CD4-positive, alpha-beta T cell treated with Interleukin-4 for 4 hours (primary cell): ENCODE measurements at regions not wholly inside any gene's neighbourhood (a gene's known extent, or its start where the extent isn't known, plus 50 kb on each side); places are given as distances from the start of the nearest gene placed in this dataset.
"Not testable (repeated sequence)": the region's sequence is repeated elsewhere in the genome, so short reads cannot be mapped to it uniquely, and the experiment has no call there.

Experiments
- DNase-seq: peaks from one replicate; pipeline ENCODE4 v3.0.0-alpha.2; 2020

DNA sequence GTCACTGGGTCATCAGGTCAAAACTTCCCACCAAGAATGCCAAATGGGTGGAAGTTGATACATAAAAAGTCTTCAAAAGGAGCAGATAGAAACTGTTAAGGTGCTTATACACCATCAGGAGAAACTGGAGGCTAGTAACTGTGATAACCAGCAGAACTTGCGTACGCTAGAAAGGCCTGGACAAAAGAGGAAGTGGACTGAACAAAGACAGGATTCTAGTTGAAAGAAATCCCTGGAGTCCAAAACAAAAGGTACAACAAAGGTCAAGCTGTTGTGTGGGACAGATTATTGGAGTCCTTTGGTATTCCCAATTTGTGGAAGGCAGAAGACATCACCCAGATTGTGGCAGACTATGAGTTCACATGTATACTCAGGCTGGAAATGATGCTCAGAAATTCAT, 215.8 kb upstream of the PBX1 start:
- no peak for DNase-seq

DNA sequence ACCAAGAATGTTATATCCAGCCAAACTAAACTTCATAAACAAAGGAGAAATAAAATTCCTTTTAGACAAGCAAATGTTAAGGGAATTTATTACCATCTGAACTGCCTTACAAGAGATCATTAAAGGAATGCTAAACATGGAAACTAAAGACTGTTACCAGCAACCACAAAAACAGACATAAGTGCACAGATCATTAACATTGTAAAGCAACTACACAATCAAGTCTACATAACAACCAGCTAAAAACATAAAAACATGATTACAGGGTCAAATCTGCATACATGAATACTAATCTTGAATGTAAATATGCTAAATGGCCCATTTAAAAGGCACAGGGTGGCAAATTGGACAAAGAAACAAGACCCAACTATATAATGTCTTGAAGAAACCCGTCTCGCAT, 211.0 kb upstream of the PBX1 start:
- no peak for DNase-seq

DNA sequence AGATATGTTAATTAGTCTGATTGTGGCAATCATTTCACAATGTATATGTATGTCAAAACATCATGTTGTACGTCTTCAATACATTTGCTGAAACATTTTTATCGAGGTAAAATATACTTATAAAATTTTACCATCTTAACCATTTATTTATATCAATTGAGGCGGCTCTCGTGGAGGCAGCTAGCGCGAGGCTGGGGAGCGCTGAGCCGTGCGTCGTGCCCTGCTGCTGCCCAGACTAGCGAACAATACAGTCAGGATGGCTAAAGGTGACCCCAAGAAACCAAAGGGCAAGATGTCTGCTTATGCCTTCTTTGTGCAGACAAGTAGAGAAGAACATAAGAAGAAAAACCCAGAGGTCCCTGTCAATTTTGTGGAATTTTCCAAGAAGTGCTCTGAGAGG, 202.5 kb upstream of the PBX1 start:
- DNase-seq, result no peak

DNA sequence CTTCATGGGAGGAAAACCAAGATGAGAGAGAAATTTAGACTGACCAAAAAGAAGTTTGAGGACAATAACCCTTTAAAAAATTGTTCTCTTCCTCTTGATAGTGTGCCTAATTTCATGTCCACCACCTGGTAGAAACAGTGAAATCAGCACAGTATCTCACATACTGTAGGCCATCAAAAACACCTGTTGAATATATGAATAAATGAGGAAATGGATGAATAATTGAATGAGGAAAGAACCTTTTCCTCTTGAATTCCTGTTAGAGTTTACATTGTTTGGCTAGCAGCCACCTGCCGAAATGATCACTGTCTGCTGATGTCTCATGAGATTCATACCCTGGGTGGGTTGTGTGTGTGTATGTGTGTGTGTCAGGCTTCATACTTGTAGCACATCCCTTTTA, 198.7 kb upstream of the PBX1 start:
- no peak for DNase-seq

DNA sequence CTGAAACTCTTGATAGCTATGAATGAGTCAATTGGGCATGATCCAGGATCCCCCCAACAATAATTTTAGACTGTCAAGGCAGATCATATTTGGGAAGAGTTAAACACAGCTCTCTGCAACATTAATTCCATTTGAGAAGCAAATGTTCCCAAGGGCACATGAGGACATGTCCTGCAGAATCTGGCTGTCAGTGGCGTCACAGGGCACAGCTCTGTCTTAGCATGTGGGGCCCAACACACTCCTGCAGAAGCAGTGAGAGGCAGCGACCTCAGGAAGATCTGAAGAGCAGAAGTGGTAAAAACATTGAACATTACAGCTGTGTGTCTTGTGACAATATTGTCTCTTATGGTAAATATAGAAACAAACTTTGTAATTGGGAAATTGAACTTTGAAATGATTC, 197.1 kb upstream of the PBX1 start:
- no peak for DNase-seq

DNA sequence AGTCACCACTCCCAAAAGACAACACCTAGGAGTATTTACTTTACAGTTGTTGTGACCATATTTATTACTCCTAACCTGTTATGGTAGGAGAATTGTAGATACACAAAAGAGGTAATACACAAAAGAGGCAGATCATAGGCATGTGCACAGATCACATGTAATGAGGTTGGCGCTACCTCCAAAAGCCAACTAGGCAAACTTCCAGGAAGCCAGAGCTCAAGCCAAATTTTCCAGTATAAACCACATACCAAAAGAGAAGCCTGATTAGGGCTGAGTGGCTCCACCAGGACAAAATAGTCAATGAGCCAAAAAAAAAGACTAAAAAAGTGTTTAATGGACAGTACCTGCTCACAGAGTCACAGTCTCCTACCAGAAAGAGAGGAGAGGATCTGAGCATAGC, 195.0 kb upstream of the PBX1 start:
- no peak for DNase-seq

DNA sequence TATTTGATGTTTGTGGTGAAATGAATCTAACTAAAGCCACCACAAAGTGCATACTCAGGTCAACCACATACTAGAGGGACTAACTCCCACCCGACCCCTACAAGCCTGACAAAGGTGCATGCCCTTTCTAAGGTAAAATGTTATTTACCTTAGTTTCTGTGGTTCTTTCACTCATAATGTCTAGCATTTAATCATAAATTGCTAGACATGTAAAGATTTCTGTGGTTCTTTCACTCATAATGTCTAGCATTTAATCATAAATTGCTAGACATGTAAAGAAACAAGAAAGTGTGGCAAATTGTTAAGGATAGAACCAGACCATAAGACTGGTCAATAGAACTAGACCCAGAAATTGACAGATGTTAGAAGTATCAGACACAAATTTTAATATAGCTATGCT, 193.0 kb upstream of the PBX1 start:
- no peak for DNase-seq

DNA sequence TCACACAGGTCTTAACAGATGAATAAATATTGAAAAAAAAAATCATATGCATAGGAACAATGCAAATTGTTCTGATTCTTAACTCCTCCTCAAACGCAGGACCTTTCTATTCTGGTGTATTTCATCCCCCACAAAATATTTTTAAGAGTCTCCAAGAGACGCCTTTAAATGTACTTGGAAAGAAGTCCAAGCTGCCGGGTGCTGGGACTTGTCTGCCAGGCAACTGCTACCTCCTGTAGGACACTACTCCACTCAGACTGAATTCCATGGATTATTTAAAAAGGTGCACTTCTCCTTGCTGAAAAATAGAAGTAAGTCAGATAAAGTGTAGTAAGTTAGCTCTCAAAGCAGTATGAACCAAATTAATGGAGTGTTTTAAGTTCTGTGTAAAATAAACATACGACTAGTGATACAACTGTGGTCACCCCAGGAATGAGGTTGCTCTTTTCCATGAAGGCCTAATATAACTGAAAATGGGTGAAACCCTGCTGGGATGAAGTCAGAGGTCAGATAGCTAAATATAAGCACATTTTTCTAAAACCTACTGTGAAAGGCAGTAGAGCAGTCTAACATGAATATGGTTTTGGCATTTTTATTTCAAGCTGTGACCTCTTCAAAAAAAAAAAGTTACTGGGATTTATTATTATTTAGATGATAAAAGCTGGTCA, 189.2 kb upstream of the PBX1 start:
- no peak for DNase-seq

DNA sequence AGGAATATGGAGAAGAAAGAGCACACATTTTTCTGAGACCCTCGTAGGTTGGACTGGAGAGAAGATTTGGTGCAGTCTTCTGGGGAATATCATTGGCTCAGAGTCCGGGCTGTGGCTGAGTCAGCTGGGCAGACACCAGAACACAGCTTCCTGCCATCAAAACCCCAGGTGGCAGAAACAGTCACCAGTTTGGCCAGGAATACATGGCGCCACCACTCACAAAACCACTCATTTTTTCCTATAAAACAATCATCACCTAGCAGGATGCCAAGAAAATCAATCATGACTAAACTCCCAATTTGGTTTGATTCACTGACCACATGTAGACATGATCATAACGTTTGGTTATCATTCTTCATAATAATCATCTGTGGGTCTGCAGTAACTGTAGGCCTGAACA, 178.1 kb upstream of the PBX1 start:
- no peak for DNase-seq

DNA sequence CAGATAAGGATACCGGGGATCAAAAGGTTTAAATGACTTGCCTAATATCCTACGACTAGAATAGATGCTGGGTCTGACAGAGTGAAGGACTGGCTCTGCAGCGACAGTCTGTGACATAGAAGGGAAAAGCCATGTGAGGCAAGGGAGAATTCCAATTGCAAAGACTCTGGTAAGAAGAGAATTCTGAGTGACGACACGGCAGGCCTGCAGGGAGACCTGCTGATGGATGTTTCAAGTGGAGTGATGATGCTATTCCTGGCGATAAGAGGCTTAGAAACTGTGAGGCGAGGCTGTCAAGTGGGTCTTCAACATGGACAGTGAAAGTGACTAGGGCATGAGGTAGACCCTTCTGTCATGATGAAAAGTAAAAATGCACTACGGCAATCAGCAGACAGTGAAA, 176.6 kb upstream of the PBX1 start:
- no peak for DNase-seq

DNA sequence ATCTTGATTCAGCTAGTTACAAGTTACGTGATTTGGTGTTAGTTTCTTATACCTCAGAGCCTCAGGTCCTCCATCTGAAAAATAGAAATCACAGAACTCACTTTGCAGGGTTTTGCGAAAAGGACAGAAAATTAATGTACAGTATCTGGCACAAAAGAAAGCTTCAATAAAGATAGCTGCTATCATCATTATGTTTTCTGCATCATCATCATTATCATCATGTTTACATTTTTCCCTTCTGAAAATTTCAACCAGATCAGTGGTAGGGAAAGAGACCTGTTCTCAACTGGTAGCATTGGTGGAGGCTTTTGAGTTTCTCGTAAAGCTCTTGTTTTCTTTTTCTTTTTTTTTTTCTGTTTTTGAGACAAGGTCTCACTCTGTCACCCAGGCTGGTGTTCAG, 174.7 kb upstream of the PBX1 start:
- DNase-seq, result no peak

DNA sequence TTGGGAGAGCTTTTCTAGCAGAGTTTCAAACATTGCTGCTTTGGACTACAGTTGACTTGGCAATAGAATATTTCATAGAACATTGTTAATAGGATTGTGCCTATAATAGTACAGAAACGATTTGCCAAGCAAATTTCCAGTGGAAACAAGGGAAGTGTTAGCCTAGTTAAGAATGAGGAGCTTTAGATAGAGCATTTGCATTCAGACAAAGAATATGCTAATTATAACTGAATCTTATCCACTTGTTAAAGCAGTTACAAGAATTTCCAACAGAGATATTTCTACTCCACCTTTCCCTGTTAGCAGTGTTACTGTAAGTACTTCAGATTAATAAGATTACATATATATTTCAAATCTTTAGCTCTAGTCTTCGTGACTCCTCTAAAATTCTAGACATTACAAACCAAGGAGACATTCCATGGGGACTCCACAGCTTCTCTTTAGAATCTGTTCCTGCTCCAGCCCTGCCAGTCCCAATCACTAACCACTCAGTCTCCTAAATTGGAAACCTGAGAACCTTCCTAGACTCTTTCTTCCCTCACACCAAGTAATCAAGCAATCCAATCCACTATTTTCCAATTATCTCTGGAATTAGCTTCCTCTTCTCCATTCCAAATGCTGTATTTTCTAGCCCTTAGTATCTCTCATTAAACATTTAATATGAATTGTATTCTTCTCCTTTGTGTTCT, 141.8 kb upstream of the PBX1 start:
- no peak for DNase-seq

DNA sequence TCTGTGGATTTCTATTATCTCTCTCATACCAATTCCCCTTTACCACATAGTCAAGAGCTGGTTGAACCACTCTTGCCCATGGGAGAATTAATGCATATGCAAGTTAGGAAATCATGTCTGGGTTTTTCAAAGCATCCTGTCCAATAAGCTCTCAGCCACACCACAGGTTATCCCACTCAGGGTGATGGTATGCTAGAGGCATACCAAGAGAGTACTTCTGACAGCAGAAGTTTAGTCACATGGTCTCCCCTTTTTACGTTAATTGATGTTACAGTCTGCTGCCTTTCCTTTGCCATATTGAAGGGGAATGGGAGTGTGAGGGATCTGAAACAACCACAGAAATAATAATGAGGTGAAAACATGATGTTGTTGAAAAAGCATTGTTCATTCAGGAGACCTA, 135.8 kb upstream of the PBX1 start:
- no peak for DNase-seq

DNA sequence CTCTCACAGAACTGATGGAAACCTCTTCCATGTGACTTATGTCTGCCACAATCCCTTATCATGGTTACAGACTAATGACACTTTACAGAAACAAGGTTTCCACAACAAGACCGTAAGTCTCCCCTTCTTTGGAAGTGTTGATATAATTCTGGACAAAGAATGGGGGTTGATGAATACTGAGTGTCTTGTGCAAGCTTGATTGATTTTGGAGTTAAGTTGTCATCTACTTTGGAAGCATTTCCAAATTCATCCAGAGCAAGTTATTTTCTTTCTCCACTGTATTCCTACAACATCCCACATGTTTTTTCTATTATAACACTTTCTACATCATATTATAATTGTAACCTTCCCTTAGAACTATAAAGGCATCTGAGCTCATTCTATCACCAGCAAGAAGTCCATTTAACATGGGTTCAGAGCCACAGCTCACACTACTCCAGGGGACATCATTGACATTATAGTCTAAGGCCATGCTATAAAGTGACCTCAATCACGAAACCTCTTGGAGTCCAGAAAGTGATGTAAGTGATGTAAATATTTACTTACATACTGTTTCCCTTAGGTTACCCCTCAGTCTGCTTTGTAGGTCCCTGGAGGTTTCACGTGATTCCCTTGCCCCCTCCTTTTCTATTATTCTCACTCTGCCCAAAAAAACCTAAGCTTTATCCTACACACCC, 125.7 kb upstream of the PBX1 start:
- DNase-seq, result no peak

DNA sequence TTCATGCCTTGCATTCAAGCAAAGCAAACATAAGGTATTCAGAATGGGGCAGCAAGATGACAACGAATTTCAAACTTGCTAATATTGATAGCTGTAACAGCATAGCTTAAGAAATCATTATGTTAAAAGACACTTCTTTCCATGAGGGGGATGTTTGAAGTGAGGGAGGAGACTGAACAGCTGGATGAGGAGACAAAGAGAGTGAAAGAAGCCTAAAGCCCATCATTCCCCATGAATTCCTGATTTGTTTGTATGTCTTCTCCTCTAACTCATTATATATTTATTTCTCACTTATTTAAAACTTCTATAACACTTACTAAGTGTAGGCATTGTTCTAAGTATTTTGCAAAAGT, 125.2 kb upstream of the PBX1 start:
- no peak for DNase-seq

DNA sequence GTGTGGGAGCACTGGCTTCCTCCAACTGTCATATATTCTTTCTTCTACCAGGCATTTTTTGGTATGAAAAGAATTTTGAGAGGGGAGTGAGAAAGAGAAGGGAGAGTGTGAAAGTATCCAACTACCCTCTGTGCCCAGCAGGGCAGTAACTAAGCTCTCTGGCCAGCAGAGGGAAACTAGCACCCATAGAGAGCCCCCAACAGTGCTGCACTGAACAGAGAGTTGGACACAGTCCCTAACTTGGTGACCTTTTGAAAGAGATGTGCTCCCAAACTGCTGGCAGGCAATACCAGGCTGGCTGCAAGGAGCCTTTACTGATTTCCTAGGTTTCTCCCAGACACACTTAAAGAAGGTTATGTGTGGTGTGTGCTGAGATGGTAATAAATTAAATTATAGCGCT, 118.8 kb upstream of the PBX1 start:
- DNase-seq, result no peak

DNA sequence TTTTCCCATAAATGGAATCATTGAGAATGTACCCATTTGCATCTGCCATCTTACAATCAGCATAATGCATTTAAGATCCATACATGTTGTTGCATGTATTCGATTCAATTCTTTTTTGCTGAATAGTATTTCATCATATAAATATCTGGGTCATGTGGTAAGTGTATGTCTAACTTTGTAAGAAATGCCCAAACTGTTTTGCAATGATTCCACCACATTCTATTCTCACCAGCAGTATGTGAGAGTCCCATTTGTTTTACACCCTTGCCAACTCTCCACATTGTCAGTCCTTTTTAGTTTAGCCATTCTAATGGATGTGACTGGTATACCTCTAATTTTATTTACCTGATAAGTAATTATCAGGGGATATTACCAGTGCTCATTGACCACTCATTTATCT, 115.8 kb upstream of the PBX1 start:
- DNase-seq, result no peak

DNA sequence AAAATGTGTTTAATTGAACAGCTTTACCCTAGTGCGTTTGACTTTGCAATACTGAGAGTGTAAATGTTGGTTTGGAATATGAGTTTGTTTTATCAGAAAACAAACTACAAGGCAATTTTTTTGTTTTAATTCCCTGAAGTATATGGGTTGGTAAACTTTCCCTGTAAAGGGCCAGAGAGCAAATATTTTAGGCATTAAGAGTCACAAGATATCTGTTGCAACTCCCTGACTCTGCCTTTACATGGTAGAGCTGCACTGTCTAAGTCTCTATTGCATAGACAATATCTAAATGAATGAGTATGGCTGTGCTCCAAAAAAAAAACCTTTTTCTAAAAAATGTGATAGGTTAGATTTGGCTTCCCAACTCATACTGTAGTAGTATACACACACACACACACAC, 115.1 kb upstream of the PBX1 start:
- no peak for DNase-seq

DNA sequence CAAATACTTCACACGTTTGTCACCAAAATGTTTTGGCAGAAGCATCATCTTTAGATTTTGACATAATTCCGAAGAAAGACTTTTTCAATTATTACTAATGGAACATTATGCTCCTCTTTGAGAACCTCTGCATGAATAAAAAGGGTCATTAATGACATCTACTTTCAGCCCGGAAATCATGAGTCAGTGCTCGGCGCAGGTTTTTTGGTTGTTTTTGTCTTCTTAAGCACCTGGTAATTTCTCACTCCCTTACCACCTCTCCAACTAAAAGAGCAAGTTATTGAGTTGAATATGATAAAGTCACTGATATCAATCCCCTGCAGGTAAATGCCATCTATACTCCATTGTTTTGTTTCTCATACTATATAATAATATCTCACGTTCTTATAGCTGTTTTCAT, 113.0 kb upstream of the PBX1 start:
- no peak for DNase-seq

DNA sequence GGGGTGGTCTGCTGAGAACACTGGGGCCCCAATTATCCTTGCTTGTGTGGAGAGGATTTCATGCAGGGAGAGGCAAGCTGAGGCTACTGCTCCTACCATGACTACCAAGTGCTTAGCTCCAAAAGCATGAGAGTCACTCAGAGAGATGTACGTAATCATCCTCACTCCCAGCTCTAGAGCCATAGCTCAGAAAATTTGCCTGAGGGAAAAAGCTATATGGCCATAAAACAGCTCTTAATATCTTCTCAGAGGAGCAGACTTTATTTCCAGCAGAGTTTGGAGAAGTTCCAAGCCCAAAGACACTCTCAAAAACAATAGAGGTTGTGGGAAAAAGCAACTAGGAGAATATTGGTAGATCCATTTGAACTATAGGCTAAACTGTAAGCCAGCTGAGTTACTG, 106.4 kb upstream of the PBX1 start:
- DNase-seq, result no peak

DNA sequence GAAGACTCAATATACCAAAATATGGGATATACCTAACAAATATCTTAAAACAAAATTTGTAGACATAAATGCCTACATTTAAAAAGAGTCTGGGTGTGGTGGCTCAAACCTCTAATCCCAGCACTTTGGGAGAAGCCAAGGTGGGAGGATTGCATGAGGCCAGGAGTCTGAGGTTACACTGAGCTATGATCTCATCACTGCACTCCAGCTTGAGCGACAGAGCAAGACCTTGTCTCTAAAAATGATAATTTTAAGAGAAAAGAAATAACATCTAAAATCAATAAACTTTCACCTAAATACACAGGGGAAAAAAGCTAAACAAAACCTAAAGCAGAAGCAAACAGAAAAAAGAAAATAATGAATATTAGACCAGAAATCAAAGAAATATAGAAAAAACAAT, 102.7 kb upstream of the PBX1 start:
- no peak for DNase-seq

DNA sequence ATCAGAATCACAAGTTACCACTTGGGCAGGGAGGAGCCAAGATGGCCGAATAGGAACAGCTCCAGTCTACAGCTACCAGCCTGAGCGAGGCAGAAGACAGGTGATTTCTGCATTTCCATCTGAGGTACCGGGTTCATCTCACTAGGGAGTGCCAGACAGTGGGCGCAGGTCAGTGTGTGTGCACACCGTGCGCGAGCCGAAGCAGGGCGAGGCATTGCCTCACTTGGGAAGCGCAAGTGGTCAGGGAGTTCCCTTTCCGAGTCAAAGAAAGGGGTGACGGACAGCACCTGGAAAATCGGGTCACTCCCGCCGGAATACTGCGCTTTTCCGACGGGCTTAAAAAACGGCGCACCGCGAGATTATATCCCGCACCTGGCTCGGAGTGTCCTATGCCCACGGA, 99.8 kb upstream of the PBX1 start:
- not testable (repeated sequence) for DNase-seq

DNA sequence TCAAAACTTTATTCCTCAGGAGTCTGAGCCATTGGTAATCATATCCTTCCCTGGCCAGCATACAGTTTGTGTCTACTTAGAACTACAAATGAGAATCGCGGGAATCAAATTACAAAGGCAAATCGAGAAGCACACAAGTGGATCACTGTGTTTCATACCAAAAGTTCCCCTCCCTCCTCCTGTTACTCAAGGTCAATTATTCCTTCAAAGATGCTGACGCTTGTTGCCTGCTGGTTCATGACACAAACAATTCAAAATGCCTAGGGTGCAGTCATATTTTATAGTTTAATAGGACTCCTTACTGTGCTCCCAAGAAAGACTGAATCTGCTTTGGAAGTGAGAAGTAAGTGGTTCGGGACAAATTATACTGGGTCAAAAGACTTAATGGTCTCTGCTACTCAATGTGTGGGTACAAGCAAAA, 93.0 kb upstream of the PBX1 start:
- DNase-seq, result no peak

DNA sequence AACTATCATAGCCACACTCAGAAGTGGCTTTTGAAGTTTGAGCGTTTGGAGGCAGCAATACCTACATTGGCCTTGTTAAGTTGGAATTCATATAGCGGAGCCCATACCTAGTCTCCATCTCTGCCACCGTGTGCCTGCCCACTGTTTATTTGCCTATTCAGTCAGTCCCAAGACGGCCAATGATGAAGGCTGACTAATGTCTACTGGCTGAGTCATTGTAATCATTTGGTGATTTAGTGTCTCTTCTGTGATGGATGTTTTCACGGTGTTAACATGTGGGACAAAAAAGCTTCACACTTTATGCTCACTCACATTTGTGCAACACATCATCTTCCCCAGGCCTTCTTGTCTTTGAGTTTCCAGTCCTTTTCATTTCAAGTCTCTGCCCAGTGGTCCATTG, 92.6 kb upstream of the PBX1 start:
- DNase-seq, result no peak

DNA sequence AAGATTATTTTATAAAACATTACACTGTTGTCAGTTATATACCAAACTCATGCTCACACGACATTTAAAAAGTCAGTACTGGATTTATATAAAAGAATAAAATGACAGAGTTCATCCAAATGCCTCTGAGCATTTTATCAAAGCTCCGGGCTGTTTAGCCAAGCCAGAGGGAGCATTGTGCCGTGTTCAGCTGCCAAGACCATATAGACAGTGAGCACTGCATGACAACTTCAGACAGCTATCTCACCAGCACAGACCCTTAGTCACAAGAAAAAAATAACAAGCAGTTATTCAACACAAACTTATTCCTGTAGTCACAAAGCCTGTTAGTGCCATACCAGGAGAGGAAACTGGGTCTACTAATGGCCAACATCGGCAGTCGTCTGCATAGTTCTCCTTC, 88.0 kb upstream of the PBX1 start:
- DNase-seq, result no peak
